HCT116 (cell line): ENCODE measurements at regions not wholly inside any gene's neighbourhood (a gene's known extent, or its start where the extent isn't known, plus 50 kb on each side); places are given as distances from the start of the nearest gene placed in this dataset.

Experiments
- ATAC-seq: fragments of 200-7000 bp; cut with Tn5 transposase; 2 replicates; pipeline ENCODE4 v1.9.1; 2020; ENCODE audit warnings: mild to moderate bottlenecking, moderate library complexity
- BruUV-seq: library from RNA; stranded (reverse); fragments of 400-500 nt; replicated peaks from 2 replicates; lab custom pipeline; 2021; lab: Mats Ljungman, UMichigan
- CTCF ChIA-PET: fragments of 300-600 bp; sonication (Branson Sonifier 250); formaldehyde crosslinking; loops from one replicate; lab custom pipeline; 2021; ENCODE audit warnings: antibody characterized with exemption; lab: Charles Lee
- POLR2A ChIA-PET: fragments of 300-600, 350-600 bp; sonication (Branson Sonifier 250); formaldehyde crosslinking; loops from one replicate; lab custom pipeline; 2021; ENCODE audit warnings: antibody characterized with exemption; lab: Charles Lee
- RAD21 ChIA-PET, 2 experiments: fragments of 300-600 bp; sonication (Branson Sonifier 250); formaldehyde crosslinking; loops; one replicate each; lab custom pipeline; 2023; ENCODE audit warnings: low total read pairs in 2 of 2; ENCODE audit not compliant: uncharacterized antibody in 2 of 2, unreplicated experiment in 2 of 2, low non-redundant PET in 1 of 2; lab: Charles Lee
- DNase-seq: peaks from one replicate; pipeline ENCODE4 v3.0.0-alpha.2; 2010; ENCODE audit warnings: low read depth, low spot score
- H2AFZ ChIP-seq: fragments of 200-600 bp; shearing (Covaris generic), sonication (generic); 2 replicates; pipeline ENCODE4 v1.6.1; 2017; ENCODE audit warnings: low read depth, mixed run types, mixed read lengths, antibody characterized with exemption, low read length; ENCODE audit not compliant: poor library complexity, severe bottlenecking
- H3K27ac ChIP-seq: 2 replicates; pipeline ENCODE4 v1.5.1; 2012; ENCODE audit warnings: low read depth, low read length
- H3K27me3 ChIP-seq: fragments of 200-600 bp; sonication (generic); 2 replicates; pipeline ENCODE4 v1.6.1; 2016; ENCODE audit warnings: mixed run types, low read length, mixed read lengths; ENCODE audit not compliant: insufficient read depth
- H3K36me3 ChIP-seq, 2 experiments: fragments of 200-500 bp in 1 of 2; fragments of 200-600 bp in 1 of 2; sonication (Bioruptor generic) in 1 of 2; sonication (generic) in 1 of 2; 2 replicates each; pipeline versions ENCODE4 v1.5.1 to v1.6.1; 2014 to 2016; ENCODE audit warnings: low read length in 2 of 2, inconsistent platforms in 1 of 2, mixed read lengths in 1 of 2, mixed run types in 1 of 2; ENCODE audit not compliant: insufficient read depth in 2 of 2, control insufficient read depth in 1 of 2
- H3K4me1 ChIP-seq, 2 experiments: fragments of 200-600 bp in 1 of 2; sonication (generic) in 1 of 2; 2 replicates each; pipeline versions ENCODE4 v1.5.1 to v1.6.1; 2012 to 2017; ENCODE audit warnings: low read length in 2 of 2, inconsistent platforms in 1 of 2, mild to moderate bottlenecking in 1 of 2, mixed read lengths in 1 of 2, mixed run types in 1 of 2, moderate library complexity in 1 of 2; ENCODE audit not compliant: insufficient read depth in 2 of 2, control insufficient read depth in 1 of 2
- H3K4me2 ChIP-seq: fragments of 200-600 bp; sonication (generic); 2 replicates; pipeline ENCODE4 v1.6.1; 2017; ENCODE audit warnings: mixed run types, low read length, mixed read lengths
- H3K4me3 ChIP-seq, 2 experiments: fragments of 200-600 bp in 1 of 2; sonication (generic) in 1 of 2; replicated peaks in 1 of 2; 2 replicates each; pipeline ENCODE4 v1.5.1; 2011 to 2016; ENCODE audit warnings: low read length in 2 of 2, control low read depth in 1 of 2, low read depth in 1 of 2, mild to moderate bottlenecking in 1 of 2, mixed read lengths in 1 of 2, mixed run types in 1 of 2
- H3K79me2 ChIP-seq: fragments of 200-600 bp; sonication (generic); 2 replicates; pipeline ENCODE4 v1.6.1; 2017; ENCODE audit warnings: mild to moderate bottlenecking, mixed run types, low read length, moderate library complexity, mixed read lengths; ENCODE audit not compliant: insufficient read depth
- H3K9ac ChIP-seq: fragments of 200-600 bp; sonication (generic); 2 replicates; pipeline ENCODE4 v1.6.1; 2016; ENCODE audit warnings: low read length, mixed read lengths
- H3K9me2 ChIP-seq: fragments of 200-600 bp; sonication (generic), shearing (Covaris generic); 2 replicates; pipeline ENCODE4 v1.6.1; 2017; ENCODE audit warnings: mixed run types, mild to moderate bottlenecking, moderate library complexity; ENCODE audit not compliant: insufficient read depth
- H3K9me3 ChIP-seq, 2 experiments: fragments of 200-500 bp in 1 of 2; fragments of 200-600 bp in 1 of 2; sonication (Bioruptor generic) in 1 of 2; sonication (generic) in 1 of 2; 2 replicates each; pipeline ENCODE4 v1.6.1; 2014 to 2017; ENCODE audit warnings: low read length in 2 of 2, mixed read lengths in 2 of 2, inconsistent platforms in 1 of 2, low read depth in 1 of 2, mild to moderate bottlenecking in 1 of 2, mixed run types in 1 of 2, moderate library complexity in 1 of 2; ENCODE audit not compliant: control insufficient read depth in 1 of 2, insufficient read depth in 1 of 2
- H4K20me1 ChIP-seq: fragments of 200-600 bp; sonication (generic), shearing (Covaris generic); 2 replicates; pipeline ENCODE4 v1.6.1; 2017; ENCODE audit warnings: mixed run types, mild to moderate bottlenecking, moderate library complexity; ENCODE audit not compliant: insufficient read depth
- ATF3 ChIP-seq: IDR thresholded peaks from 2 replicates; pipeline ENCODE4 v1.6.1; 2012
- CBX3 ChIP-seq: IDR thresholded peaks from 2 replicates; pipeline ENCODE4 v1.6.1; 2012; ENCODE audit warnings: low read depth
- CEBPB ChIP-seq: IDR thresholded peaks from 2 replicates; pipeline ENCODE4 v1.6.1; 2012; ENCODE audit warnings: low read depth
- CTCF ChIP-seq, 3 experiments: fragments of 200-600 bp in 1 of 3; sonication (generic) in 1 of 3; IDR thresholded peaks in 2 of 3; conservative IDR thresholded peaks in 1 of 3; 2 replicates each; pipeline ENCODE4 v1.5.1; 2012 to 2017; ENCODE audit warnings: low read depth in 2 of 3, low read length in 2 of 3, antibody characterized with exemption in 1 of 3, borderline replicate concordance in 1 of 3, control low read depth in 1 of 3, mild to moderate bottlenecking in 1 of 3, mixed read lengths in 1 of 3, mixed run types in 1 of 3, moderate library complexity in 1 of 3; ENCODE audit not compliant: insufficient read depth in 1 of 3
- ELF1 ChIP-seq: IDR thresholded peaks from 2 replicates; pipeline ENCODE4 v1.6.1; 2012; ENCODE audit warnings: low read depth, borderline replicate concordance
- EZH2 ChIP-seq: fragments of 200-600 bp; sonication (generic); IDR thresholded peaks from 2 replicates; pipeline ENCODE4 v1.6.1; 2017; ENCODE audit warnings: antibody characterized with exemption, mixed run types
- RAD21 ChIP-seq: IDR thresholded peaks from 2 replicates; pipeline ENCODE4 v1.6.1; 2012; ENCODE audit warnings: low read depth, mild to moderate bottlenecking
- SRF ChIP-seq: IDR thresholded peaks from 2 replicates; pipeline ENCODE4 v1.6.1; 2012; ENCODE audit warnings: low read depth
- ZFX ChIP-seq: fragments of 450-650 bp; IDR thresholded peaks from 2 replicates; pipeline ENCODE4 v1.6.1; 2017
- intact Hi-C: fragments of 100-400 bp; cut with micrococcal nuclease; formaldehyde crosslinking; loops from 2 replicates; pipeline ENCODE4 v1.10.0; 2022

GRCh38 chr12:89862511-89863445, 154.1 kb upstream of the ATP2B1 start:
- DNase-seq = no peak
- Histone ChIP-seq H3K4me2 (no peak overlapping the region), H3K9me2 (no peaks in the 10 kb centered on the region), H3K27ac (no peak overlapping the region), H3K79me2 (no peaks in the 10 kb centered on the region)
- POLR2A ChIA-PET = no interaction called here
- BruUV-seq = no TSS peak
- no peak for TF ChIP-seq RAD21
- TF ChIP-seq ZFX = no peak
- no peak for TF ChIP-seq CBX3
- TF ChIP-seq SRF = no peak
- no peak for TF ChIP-seq CEBPB
- TF ChIP-seq ATF3 = no peak
- TF ChIP-seq EZH2 = no peak
- no peak for TF ChIP-seq CTCF (IDR thresholded peaks at IDR 0.05 in 2 of 3, conservative IDR thresholded peaks at IDR 0.05 in 1 of 3; ENCODE audit: borderline replicate concordance in 1 of 3, insufficient read depth in 1 of 3, low read depth in 2 of 3, low read length in 2 of 3)
- TF ChIP-seq ELF1 = no peak
- TF ChIP-seq, all 23 proteins: peak for 0
- intact Hi-C loops = no loop called here
- Histone ChIP-seq H3K4me1 (no peaks in the 10 kb centered on the region), H3K36me3 (no peaks in the 10 kb centered on the region), H3K4me3 (no peak overlapping the region), H4K20me1 (no peaks in the 10 kb centered on the region), H3K9ac (no peak overlapping the region), H3K9me3 (no peaks in the 10 kb centered on the region), H3K27me3 (no peaks in the 10 kb centered on the region), H2AFZ (no peak overlapping the region)
- CTCF ChIA-PET = no interaction called here
- no peak for ATAC-seq
- RAD21 ChIA-PET = no interaction called here
